HEK293T (cell line): ENCODE measurements at regions not wholly inside any gene's neighbourhood (a gene's known extent, or its start where the extent isn't known, plus 50 kb on each side); places are given as distances from the start of the nearest gene placed in this dataset.

Experiments used
- ARNT ChIP-seq: fragments of 450-650 bp; IDR thresholded peaks from 2 replicates; pipeline ENCODE4 v1.6.1; 2017; ENCODE audit warnings: mild to moderate bottlenecking
- BHLHE40 ChIP-seq: fragments of 450-650 bp; IDR thresholded peaks from 2 replicates; pipeline ENCODE4 v1.6.1; 2016; ENCODE audit warnings: mild to moderate bottlenecking, moderate library complexity, borderline replicate concordance
- CTBP1 ChIP-seq: fragments of 450-650 bp; IDR thresholded peaks from 2 replicates; pipeline ENCODE4 v1.6.1; 2016; ENCODE audit warnings: borderline replicate concordance
- FOXK2 ChIP-seq: fragments of 450-650 bp; IDR thresholded peaks from 2 replicates; pipeline ENCODE4 v1.6.1; 2016; ENCODE audit warnings: mild to moderate bottlenecking
- FOXM1 ChIP-seq: fragments of 450-650 bp; IDR thresholded peaks from 2 replicates; pipeline ENCODE4 v1.6.1; 2017; ENCODE audit warnings: mild to moderate bottlenecking, borderline replicate concordance
- HDGF ChIP-seq: fragments of 450-650 bp; IDR thresholded peaks from 2 replicates; pipeline ENCODE4 v1.6.1; 2017; ENCODE audit warnings: antibody characterized with exemption, borderline replicate concordance
- NFRKB ChIP-seq: fragments of 450-650 bp; IDR thresholded peaks from 2 replicates; pipeline ENCODE4 v1.6.1; 2016; ENCODE audit warnings: mild to moderate bottlenecking, moderate library complexity
- SUZ12 ChIP-seq: fragments of 450-650 bp; IDR thresholded peaks from 2 replicates; pipeline ENCODE4 v1.6.1; 2016; ENCODE audit warnings: mild to moderate bottlenecking
- TARDBP ChIP-seq: fragments of 450-650 bp; IDR thresholded peaks from 2 replicates; pipeline ENCODE4 v1.6.1; 2016

- TF ChIP-seq FOXM1 (no peak), FOXK2 (no peak), SUZ12 (no peak), HDGF (no peak), TARDBP (no peak), NFRKB (no peak), BHLHE40 (no peak), ARNT (no peak), CTBP1 (no peak)
Observed at GRCh38 chr2:67656875-67657274, 259.7 kb downstream of the ETAA1 start.
